Trophoblast cell (in vitro differentiated cells and primary cell): ENCODE measurements at regions not wholly inside any gene's neighbourhood (a gene's known extent, or its start where the extent isn't known, plus 50 kb on each side); places are given as distances from the start of the nearest gene placed in this dataset.

Experiments used
- DNase-seq, 2 donors: peaks; one replicate each; pipeline ENCODE4 v3.0.0-alpha.2; 2016
- H2AFZ ChIP-seq: 2 replicates; pipeline ENCODE4 v1.6.1; 2013; ENCODE audit warnings: low read length, moderate library complexity, mild to moderate bottlenecking; ENCODE audit not compliant: insufficient read depth, poor library complexity
- H2AK5ac ChIP-seq: 2 replicates; pipeline ENCODE4 v1.6.1; 2013; ENCODE audit warnings: mild to moderate bottlenecking, low read length
- H2BK120ac ChIP-seq: 2 replicates; pipeline ENCODE4 v1.6.1; 2013; ENCODE audit warnings: low read length, mild to moderate bottlenecking, moderate library complexity; ENCODE audit not compliant: insufficient read depth, poor library complexity
- H2BK12ac ChIP-seq: 2 replicates; pipeline ENCODE4 v1.6.1; 2013; ENCODE audit warnings: mild to moderate bottlenecking, low read length, moderate library complexity
- H2BK5ac ChIP-seq: 2 replicates; pipeline ENCODE4 v1.6.1; 2013; ENCODE audit warnings: low read length, low read depth, moderate library complexity, mild to moderate bottlenecking; ENCODE audit not compliant: poor library complexity
- H3K14ac ChIP-seq: 2 replicates; pipeline ENCODE4 v1.6.1; 2013; ENCODE audit warnings: mild to moderate bottlenecking, low read length
- H3K18ac ChIP-seq: 2 replicates; pipeline ENCODE4 v1.6.1; 2013; ENCODE audit warnings: mild to moderate bottlenecking, low read length
- H3K23ac ChIP-seq: 2 replicates; pipeline ENCODE4 v1.6.1; 2013; ENCODE audit warnings: low read length
- H3K27ac ChIP-seq: 2 replicates; pipeline ENCODE4 v1.5.1; 2013; ENCODE audit warnings: low read depth, mild to moderate bottlenecking, inconsistent platforms, low read length, moderate library complexity
- H3K27me3 ChIP-seq: 2 replicates; pipeline ENCODE4 v1.6.1; 2013; ENCODE audit warnings: inconsistent platforms, mild to moderate bottlenecking, low read length, moderate library complexity; ENCODE audit not compliant: insufficient read depth
- H3K36me3 ChIP-seq, 2 experiments: 1 replicate in 1 of 2; 2 replicates in 1 of 2; pipeline ENCODE4 v1.6.1; 2013; ENCODE audit warnings: low read length in 2 of 2, mild to moderate bottlenecking in 2 of 2, moderate library complexity in 1 of 2; ENCODE audit not compliant: insufficient read depth in 2 of 2, control insufficient read depth in 1 of 2
- H3K4ac ChIP-seq: 2 replicates; pipeline ENCODE4 v1.6.1; 2013; ENCODE audit warnings: low read depth, mild to moderate bottlenecking, low read length, moderate library complexity
- H3K4me1 ChIP-seq, 2 experiments: 1 replicate in 1 of 2; 2 replicates in 1 of 2; pipeline ENCODE4 v1.6.1; 2013; ENCODE audit warnings: low read length in 2 of 2, mild to moderate bottlenecking in 2 of 2, moderate library complexity in 1 of 2; ENCODE audit not compliant: insufficient read depth in 2 of 2, control insufficient read depth in 1 of 2
- H3K4me2 ChIP-seq: 2 replicates; pipeline ENCODE4 v1.6.1; 2013; ENCODE audit warnings: inconsistent platforms, mild to moderate bottlenecking, low read length, moderate library complexity
- H3K4me3 ChIP-seq: 2 replicates; pipeline ENCODE4 v1.5.1; 2013; ENCODE audit warnings: mild to moderate bottlenecking, low read depth, low read length, inconsistent platforms
- H3K79me1 ChIP-seq: one replicate; pipeline ENCODE4 v1.6.1; 2013; ENCODE audit warnings: low read length
- H3K79me2 ChIP-seq: 2 replicates; pipeline ENCODE4 v1.6.1; 2013; ENCODE audit warnings: low read length, mild to moderate bottlenecking; ENCODE audit not compliant: control insufficient read depth, insufficient read depth, poor library complexity
- H3K9ac ChIP-seq: 2 replicates; pipeline ENCODE4 v1.6.1; 2013; ENCODE audit warnings: mild to moderate bottlenecking, low read length
- H3K9me3 ChIP-seq: 2 replicates; pipeline ENCODE4 v1.6.1; 2013; ENCODE audit warnings: low read depth, mild to moderate bottlenecking, control low read depth, inconsistent platforms, low read length; ENCODE audit not compliant: insufficient read depth
- H4K12ac ChIP-seq: 2 replicates; pipeline ENCODE4 v1.6.1; 2013; ENCODE audit warnings: low read depth, mild to moderate bottlenecking, low read length, moderate library complexity
- H4K8ac ChIP-seq: 2 replicates; pipeline ENCODE4 v1.6.1; 2013; ENCODE audit warnings: low read depth, mild to moderate bottlenecking, low read length, moderate library complexity
- H4K91ac ChIP-seq: one replicate; pipeline ENCODE4 v1.6.1; 2013; ENCODE audit warnings: low read depth, mild to moderate bottlenecking, low read length, moderate library complexity
- WGBS: extraction: QIAGEN DNeasy Blood & Tissue Kit; methylation state at CpG from one replicate; pipeline ENCODE4 v1.1.7; 2013; ENCODE audit warnings: missing lambda C conversion rate; ENCODE audit not compliant: insufficient read length, insufficient coverage; ENCODE audit errors: extremely low coverage; 5-methylcytosine and 5-hydroxymethylcytosine counted together

DNA sequence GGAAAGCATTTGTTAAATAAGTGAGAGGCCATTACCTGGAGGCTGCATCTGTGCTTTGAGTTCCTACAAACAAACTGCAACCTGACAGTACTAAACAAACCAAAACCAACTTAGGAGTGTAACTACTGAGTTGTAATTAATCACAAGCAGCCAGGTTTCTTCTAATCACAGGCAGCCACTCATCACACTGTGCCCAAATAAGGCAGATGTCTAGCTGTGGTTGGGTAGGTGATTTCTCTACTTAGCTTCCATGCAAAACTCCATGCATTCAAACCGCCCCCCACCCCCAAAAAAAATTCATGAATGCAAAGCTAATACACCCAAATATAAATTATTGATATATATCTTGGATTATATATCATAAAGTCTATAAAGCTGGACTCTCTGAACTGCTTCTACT is 461.1 kb downstream of the ARL4A start:
- no peak overlapping the region for H3K18ac ChIP-seq
- H2BK12ac ChIP-seq = no peak overlapping the region
- H2AK5ac ChIP-seq = no peak overlapping the region
- H3K79me2 ChIP-seq = no peaks in the 10 kb centered on the region
- no peak overlapping the region for H2AFZ ChIP-seq
- H3K4me3 ChIP-seq = no peak overlapping the region
- no peak overlapping the region for H4K12ac ChIP-seq
- H3K27me3 ChIP-seq = no peaks in the 10 kb centered on the region
- no peak overlapping the region for H3K4ac ChIP-seq
- no peaks in the 10 kb centered on the region for H3K79me1 ChIP-seq
- H3K4me2 ChIP-seq = no peak overlapping the region
- H3K36me3 ChIP-seq = no peaks in the 10 kb centered on the region
- H2BK120ac ChIP-seq = no peak overlapping the region
- no peaks in the 10 kb centered on the region for H3K9me3 ChIP-seq
- no peak overlapping the region for H3K9ac ChIP-seq
- H4K91ac ChIP-seq = no peak overlapping the region
- no peak overlapping the region for H2BK5ac ChIP-seq
- H4K8ac ChIP-seq = no peak overlapping the region
- no CpG with 5 or more reads among the region's 1 CpG for WGBS
- no peak overlapping the region for H3K27ac ChIP-seq
- H3K14ac ChIP-seq = no peak overlapping the region
- H3K4me1 ChIP-seq = no peaks in the 10 kb centered on the region
- no peak for DNase-seq
- H3K23ac ChIP-seq = no peak overlapping the region

DNA sequence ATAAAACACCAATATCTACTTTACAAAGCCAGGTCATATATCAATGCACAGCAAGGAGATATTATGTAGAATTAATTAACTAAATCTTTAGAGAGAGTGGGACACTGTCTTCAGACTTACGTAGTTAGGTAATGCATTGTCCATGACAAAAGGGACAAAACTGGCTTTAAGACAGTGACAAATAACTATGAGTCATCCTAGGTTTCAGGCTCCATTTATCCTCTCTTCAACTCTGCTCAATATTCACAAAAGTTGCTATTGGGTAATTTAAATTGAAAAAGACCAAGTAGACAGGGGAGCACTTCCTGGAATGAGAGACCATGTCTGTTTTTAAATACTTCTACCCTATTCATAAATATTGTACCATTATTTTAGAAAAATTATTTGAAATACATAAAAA is 464.5 kb downstream of the ARL4A start:
- Histone ChIP-seq H3K79me1 (no peaks in the 10 kb centered on the region), H4K91ac (no peak overlapping the region), H3K9ac (no peak overlapping the region), H3K4me2 (no peak overlapping the region), H2BK5ac (no peak overlapping the region), H3K36me3 (no peaks in the 10 kb centered on the region), H4K8ac (no peak overlapping the region), H3K4me1 (no peaks in the 10 kb centered on the region), H3K4me3 (no peak overlapping the region), H3K27me3 (no peaks in the 10 kb centered on the region), H2AK5ac (no peak overlapping the region), H2AFZ (no peak overlapping the region), H3K79me2 (no peaks in the 10 kb centered on the region), H3K14ac (no peak overlapping the region), H3K18ac (no peak overlapping the region), H3K9me3 (no peaks in the 10 kb centered on the region), H3K27ac (no peak overlapping the region), H2BK12ac (no peak overlapping the region), H3K4ac (no peak overlapping the region), H3K23ac (no peak overlapping the region), H4K12ac (no peak overlapping the region), H2BK120ac (no peak overlapping the region)
- no CpG with 5 or more reads among the region's 1 CpG for WGBS
- DNase-seq = no peak

DNA sequence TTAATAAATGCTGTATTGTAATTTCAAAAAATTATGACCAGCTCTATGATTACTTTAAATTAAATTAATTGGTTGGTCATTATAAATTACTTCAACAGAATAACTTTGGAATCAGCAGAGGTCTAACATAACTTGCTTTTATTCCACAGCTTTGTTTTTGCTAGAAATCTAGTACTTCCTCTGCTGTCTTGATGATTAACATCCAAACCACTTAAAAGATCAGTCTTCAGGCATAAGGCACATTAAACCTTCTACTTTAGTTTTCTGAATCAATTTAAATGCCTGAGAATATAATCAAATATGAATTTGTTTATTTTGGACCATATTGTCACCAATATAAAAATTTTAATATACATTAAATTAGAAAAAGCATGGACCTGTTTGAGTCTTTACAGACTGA is 465.3 kb downstream of the ARL4A start:
- Histone ChIP-seq H3K79me1 (no peaks in the 10 kb centered on the region), H3K4ac (no peak overlapping the region), H2BK12ac (no peak overlapping the region), H3K36me3 (no peaks in the 10 kb centered on the region), H3K79me2 (no peaks in the 10 kb centered on the region), H3K23ac (no peak overlapping the region), H3K9me3 (no peaks in the 10 kb centered on the region), H4K12ac (no peak overlapping the region), H3K4me2 (no peak overlapping the region), H2AFZ (no peak overlapping the region), H4K91ac (no peak overlapping the region), H4K8ac (no peak overlapping the region), H3K9ac (no peak overlapping the region), H3K4me1 (no peaks in the 10 kb centered on the region), H2BK5ac (no peak overlapping the region), H3K14ac (no peak overlapping the region), H2BK120ac (no peak overlapping the region), H3K18ac (no peak overlapping the region), H3K4me3 (no peak overlapping the region), H3K27me3 (no peaks in the 10 kb centered on the region), H2AK5ac (no peak overlapping the region), H3K27ac (no peak overlapping the region)
- no peak for DNase-seq

DNA sequence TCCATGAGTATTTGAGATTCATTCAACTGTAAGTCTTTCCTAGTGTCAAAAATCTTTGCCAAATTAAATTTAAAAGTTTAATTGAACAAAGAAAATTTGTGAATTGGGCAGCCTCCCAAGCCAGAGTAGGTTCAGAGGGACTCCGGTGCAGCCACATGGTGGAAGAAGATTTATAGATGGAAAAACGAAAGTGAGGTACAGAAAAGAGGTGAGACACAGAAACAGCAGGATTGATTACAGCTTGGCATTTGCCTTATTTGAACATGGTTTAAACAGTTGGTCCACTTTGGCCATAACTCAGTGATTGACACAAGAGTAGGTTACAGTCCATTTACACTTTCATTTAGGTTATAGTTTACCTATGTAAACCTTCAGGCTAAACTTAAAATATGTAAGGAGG is 465.8 kb downstream of the ARL4A start:
- no CpG with 5 or more reads among the region's 2 CpGs for WGBS
- H2BK120ac ChIP-seq = no peak overlapping the region
- no peak overlapping the region for H2AK5ac ChIP-seq
- H4K91ac ChIP-seq = no peak overlapping the region
- no peak overlapping the region for H3K4ac ChIP-seq
- no peaks in the 10 kb centered on the region for H3K79me2 ChIP-seq
- H2BK12ac ChIP-seq = no peak overlapping the region
- H3K27me3 ChIP-seq = no peaks in the 10 kb centered on the region
- no peaks in the 10 kb centered on the region for H3K79me1 ChIP-seq
- H3K18ac ChIP-seq = no peak overlapping the region
- H3K14ac ChIP-seq = no peak overlapping the region
- no peaks in the 10 kb centered on the region for H3K9me3 ChIP-seq
- H3K36me3 ChIP-seq = no peaks in the 10 kb centered on the region
- H3K9ac ChIP-seq = no peak overlapping the region
- no peak overlapping the region for H4K8ac ChIP-seq
- no peak overlapping the region for H3K4me3 ChIP-seq
- no peak for DNase-seq
- H4K12ac ChIP-seq = no peak overlapping the region
- no peaks in the 10 kb centered on the region for H3K4me1 ChIP-seq
- no peak overlapping the region for H3K23ac ChIP-seq
- H2AFZ ChIP-seq = no peak overlapping the region
- H3K4me2 ChIP-seq = no peak overlapping the region
- no peak overlapping the region for H3K27ac ChIP-seq
- no peak overlapping the region for H2BK5ac ChIP-seq

DNA sequence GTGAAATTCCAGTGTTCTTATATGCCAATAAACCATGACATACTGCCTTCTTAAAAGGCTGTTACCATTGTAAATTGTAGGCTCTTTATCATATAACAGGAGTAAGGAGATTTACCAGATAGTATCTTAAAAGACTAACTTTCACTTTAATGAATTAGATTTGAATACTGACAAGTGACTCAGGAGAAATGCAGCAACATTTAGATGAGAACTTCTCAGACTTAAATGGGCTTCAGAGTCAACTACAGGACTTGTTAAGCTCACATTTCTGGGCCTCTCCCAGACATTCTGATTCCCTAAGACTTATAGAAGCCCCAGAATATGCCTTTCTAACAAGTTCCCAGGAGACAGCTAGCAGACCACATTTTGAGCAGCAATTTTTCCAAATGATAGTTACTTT is 466.3 kb downstream of the ARL4A start:
- Histone ChIP-seq H4K91ac (no peak overlapping the region), H2BK120ac (no peak overlapping the region), H2BK5ac (no peak overlapping the region), H3K4me2 (no peak overlapping the region), H3K9ac (no peak overlapping the region), H3K23ac (no peak overlapping the region), H2AK5ac (no peak overlapping the region), H3K4ac (no peak overlapping the region), H4K12ac (no peak overlapping the region), H3K9me3 (no peaks in the 10 kb centered on the region), H3K79me2 (no peaks in the 10 kb centered on the region), H3K14ac (no peak overlapping the region), H3K4me1 (no peaks in the 10 kb centered on the region), H3K79me1 (no peaks in the 10 kb centered on the region), H3K18ac (no peak overlapping the region), H4K8ac (no peak overlapping the region), H3K4me3 (no peak overlapping the region), H2BK12ac (no peak overlapping the region), H3K27ac (no peak overlapping the region), H3K36me3 (no peaks in the 10 kb centered on the region), H2AFZ (no peak overlapping the region), H3K27me3 (no peaks in the 10 kb centered on the region)
- no peak for DNase-seq
